ENCODE measurements at regions not wholly inside any gene's neighbourhood (a gene's known extent, or its start where the extent isn't known, plus 50 kb on each side); places are given as distances from the start of the nearest gene placed in this dataset.
"Not testable (repeated sequence)": the region's sequence is repeated elsewhere in the genome, so short reads cannot be mapped to it uniquely, and the experiment has no call there.

DNA sequence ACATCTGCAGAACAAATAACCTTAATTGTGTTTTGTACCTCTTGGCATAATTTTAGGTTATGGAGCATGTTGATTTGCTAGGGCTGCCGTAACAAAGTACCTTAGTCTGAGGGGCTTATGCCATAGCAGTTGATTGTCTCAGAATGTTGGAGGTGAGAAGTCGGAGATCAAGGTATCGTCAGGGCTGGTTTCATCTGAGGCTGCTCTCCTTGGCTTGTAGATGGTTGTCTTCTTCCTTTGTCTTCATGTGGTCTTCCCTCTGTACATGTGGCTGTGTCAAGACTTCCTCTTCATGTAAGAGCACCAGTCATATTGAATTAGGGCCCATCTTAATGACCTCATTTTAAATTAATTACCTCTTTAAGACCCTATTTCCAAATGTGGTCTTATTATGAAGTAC, 64.4 kb upstream of the PTHLH start:
- FAIRE-seq (no peak), DNase-seq (ENCODE audit: insufficient read length) (no peak)
- TF ChIP-seq POLR2A (IDR thresholded peaks at IDR 0.05; ENCODE audit: low read depth, low read length): no peak
- TF ChIP-seq TAF1 (IDR thresholded peaks at IDR 0.05; ENCODE audit: borderline replicate concordance, low read depth, low read length): no peak
- no peak for TF ChIP-seq POLR2AphosphoS5 (IDR thresholded peaks at IDR 0.05; ENCODE audit: low read depth, low read length)

DNA sequence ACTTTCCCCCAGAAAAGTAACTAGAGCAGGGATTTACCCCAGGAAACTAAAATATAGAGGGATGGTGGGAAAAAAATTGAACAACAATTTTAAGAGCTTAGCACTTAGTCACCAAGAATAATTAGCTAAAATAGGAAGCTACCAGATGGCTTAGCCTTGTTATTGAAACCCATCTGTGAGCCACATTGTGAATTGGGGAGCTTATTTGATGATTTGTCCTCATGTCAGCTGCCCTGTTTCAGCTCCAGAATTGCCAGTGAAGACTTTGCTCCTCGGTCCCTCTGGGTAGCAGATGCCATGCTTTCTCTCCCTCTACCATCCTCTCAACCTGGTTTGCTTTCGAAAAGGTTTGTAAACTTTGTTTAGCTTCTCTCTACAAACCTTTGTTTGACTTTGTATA, 67.7 kb upstream of the PTHLH start:
- FAIRE-seq (no peak), DNase-seq (ENCODE audit: insufficient read length) (no peak)
- TF ChIP-seq TAF1 (IDR thresholded peaks at IDR 0.05; ENCODE audit: borderline replicate concordance, low read depth, low read length) (no peak), POLR2AphosphoS5 (IDR thresholded peaks at IDR 0.05; ENCODE audit: low read depth, low read length) (no peak), POLR2A (IDR thresholded peaks at IDR 0.05; ENCODE audit: low read depth, low read length) (no peak)

DNA sequence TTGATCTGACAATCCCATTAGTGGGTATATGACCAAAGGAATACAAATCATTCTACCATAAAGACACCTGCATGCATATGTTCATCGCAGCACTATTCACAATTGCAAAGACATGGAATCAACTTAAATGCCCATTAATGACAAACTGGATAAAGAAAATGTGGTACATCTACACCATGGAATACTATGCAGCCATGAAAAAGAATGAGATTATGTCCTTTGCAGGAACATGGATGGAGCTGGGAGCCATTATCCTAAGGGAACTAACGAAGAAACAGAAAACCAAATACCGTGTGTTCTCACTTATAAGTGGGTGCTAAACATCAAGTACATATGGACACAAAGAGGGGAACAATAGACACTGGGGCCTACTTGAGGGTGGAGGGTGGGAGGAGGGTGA, 74.1 kb upstream of the PTHLH start:
- not testable (repeated sequence) for FAIRE-seq; DNase-seq (ENCODE audit: insufficient read length)

DNA sequence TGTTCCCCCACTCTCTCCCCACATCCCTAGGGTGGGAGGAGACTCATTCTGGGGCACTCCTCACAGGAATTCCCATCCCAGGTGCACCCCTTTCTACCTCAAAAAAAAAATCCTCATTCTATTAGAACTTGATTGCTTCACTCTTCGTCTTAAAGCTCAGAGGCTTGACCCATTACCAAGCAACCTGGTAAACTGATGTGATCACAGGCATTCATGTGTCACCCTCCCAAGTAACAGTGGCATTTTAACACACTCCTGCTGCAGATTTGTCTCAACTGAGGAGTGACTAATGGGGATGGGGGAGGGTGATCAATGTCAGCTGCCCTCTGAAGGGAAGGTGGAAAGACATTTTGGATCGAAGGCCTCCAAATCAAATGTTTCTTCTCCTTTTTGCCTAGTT, 78.1 kb upstream of the PTHLH start:
- FAIRE-seq (no peak), DNase-seq (ENCODE audit: insufficient read length) (no peak)
- no peak for TF ChIP-seq TAF1 (IDR thresholded peaks at IDR 0.05; ENCODE audit: borderline replicate concordance, low read depth, low read length)
- no peak for TF ChIP-seq POLR2A (IDR thresholded peaks at IDR 0.05; ENCODE audit: low read depth, low read length)
- TF ChIP-seq POLR2AphosphoS5 (IDR thresholded peaks at IDR 0.05; ENCODE audit: low read depth, low read length): no peak

DNA sequence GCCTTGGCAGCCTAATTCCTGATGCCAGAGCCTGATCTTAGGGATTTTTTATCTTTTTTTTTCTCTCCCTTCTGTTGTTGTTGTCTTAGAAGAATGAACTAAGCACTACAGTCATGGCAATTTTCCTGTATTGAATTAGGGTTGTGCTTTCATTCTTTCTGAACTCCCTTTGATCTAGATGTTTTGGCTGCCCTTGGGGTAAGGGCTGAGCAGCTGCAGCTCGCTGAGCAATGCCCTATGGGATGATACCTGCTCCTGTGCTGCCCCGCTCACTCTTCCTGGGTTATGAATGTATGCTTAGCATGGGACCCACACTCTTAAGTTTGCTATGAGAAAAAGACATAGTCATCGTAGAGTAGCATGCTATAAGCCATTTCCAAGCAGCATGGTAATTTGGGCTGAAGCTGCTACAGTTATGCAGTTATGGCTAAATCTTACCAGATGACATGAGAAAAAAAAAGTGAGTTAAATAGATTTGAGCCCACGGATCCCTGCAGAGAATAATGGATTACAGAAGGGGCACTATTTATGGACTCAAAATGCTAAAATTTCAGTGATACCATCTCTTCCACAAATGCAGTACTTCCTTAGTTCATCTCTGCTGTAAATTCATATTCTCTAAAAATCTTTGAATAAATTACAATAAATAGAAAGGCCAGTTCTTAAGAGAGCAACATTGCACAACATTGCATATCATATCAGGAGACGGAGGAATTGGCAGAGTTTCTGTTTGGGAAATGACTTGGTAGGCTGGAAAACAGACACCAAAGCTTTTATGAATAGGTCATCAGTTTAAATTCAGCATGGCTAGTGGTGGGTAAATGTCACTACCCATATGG, 79.2 kb upstream of the PTHLH start:
- FAIRE-seq (no peak), DNase-seq (ENCODE audit: insufficient read length) (no peak)
- TF ChIP-seq POLR2AphosphoS5 (IDR thresholded peaks at IDR 0.05; ENCODE audit: low read depth, low read length): no peak
- no peak for TF ChIP-seq POLR2A (IDR thresholded peaks at IDR 0.05; ENCODE audit: low read depth, low read length)
- no peak for TF ChIP-seq TAF1 (IDR thresholded peaks at IDR 0.05; ENCODE audit: borderline replicate concordance, low read depth, low read length)

DNA sequence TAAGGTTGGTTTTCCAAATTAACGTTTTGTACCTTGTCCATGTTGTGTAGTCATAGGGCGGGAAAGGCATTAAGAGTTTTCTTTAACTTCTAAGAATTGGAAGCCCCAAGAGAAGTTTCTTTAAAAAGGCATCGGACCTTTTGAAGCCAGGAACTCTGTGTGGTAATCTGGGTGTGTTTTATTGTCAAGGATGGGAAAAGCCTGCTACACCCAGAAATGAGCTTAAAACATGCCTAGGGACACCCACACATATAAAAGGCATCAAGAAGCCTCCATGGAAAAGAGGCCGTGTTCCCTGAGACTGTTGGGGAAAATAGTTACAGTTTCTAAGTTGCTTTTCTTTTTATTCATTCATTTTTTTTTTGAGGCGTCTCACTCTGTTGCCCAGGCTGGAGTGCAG, 81.0 kb upstream of the PTHLH start:
- TF ChIP-seq POLR2A (IDR thresholded peaks at IDR 0.05; ENCODE audit: low read depth, low read length): no peak
- TF ChIP-seq POLR2AphosphoS5 (IDR thresholded peaks at IDR 0.05; ENCODE audit: low read depth, low read length): no peak
- no peak for TF ChIP-seq TAF1 (IDR thresholded peaks at IDR 0.05; ENCODE audit: borderline replicate concordance, low read depth, low read length)
- FAIRE-seq: no peak
- no peak for DNase-seq (ENCODE audit: insufficient read length)

DNA sequence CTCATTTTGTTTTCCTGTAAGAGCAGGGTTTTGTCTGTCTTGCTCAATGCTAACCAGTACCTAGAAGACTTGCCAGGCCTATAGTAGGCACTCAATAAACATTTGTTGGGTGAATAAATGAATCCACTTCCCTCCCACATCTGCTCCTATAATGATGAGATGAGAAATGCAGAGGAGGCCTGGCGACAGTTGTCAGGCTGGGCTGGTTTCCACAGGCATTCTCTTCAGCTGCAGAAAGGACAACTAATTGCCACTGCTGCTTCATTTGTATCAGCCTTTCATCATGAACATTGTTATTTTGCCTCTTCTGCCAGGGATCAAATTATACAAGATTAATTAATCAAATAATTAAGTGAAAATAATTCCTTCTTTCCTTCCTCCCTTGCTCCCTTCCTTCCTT, 82.0 kb upstream of the PTHLH start:
- TF ChIP-seq POLR2A (IDR thresholded peaks at IDR 0.05; ENCODE audit: low read depth, low read length) (no peak), TAF1 (IDR thresholded peaks at IDR 0.05; ENCODE audit: borderline replicate concordance, low read depth, low read length) (no peak), POLR2AphosphoS5 (IDR thresholded peaks at IDR 0.05; ENCODE audit: low read depth, low read length) (no peak)
- FAIRE-seq: no peak
- no peak for DNase-seq (ENCODE audit: insufficient read length)

DNA sequence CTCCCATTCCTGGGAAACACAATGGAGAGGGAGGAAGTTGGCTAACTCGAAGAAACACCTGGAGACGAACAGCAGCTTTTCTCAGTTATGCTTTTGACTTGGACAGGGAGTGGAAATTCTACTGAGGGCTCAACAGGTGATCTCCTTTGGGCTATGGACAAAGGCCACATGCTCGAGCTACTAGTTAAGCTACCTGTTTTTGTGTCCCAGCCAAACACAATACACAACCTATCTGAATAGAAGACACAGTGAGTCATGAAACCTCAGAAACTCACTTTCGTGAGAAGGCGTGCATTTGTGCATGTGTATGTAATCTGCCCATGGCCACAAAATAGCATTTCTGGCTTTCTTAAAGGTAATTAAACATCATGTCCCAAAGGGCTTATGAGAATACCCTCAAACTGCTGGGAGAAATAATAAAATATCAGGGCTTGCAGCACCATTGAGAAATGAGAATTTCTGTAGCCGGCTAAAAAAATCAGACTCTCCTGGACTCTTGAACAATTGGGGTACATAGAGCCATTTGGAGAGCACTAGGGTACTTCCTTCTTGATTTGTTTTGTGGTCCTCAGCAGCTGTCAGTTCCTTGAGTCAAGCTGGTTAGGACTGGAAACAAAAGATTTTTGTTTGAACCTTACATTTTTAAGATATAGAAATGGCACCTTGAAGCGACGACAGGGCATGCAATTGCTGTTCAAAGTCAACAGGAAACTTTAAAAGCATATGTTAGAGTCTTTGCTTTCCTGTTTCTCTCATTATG, 85.5 kb upstream of the PTHLH start:
- FAIRE-seq: no peak
- TF ChIP-seq POLR2AphosphoS5 (IDR thresholded peaks at IDR 0.05; ENCODE audit: low read depth, low read length) (no peak), TAF1 (IDR thresholded peaks at IDR 0.05; ENCODE audit: borderline replicate concordance, low read depth, low read length) (no peak), POLR2A (IDR thresholded peaks at IDR 0.05; ENCODE audit: low read depth, low read length) (no peak)

DNA sequence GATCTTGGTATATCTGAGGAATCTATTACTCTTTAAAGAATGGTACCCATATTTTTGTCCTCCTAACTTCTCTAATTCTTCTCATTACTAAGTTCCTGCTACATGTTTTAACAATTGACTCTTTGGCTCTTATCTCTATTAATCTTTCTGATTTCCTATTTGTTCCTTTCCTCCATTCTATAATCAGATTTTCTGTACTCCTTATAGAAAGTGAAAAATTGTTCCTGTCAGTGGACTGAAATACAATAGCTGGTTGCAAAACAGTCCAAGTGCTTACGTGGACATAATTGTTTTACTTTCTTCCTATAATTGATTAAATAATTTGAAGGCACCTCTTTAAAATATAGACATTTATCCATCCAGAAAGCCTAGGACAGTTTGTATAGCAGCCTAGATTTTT, 86.7 kb upstream of the PTHLH start:
- FAIRE-seq (no peak), DNase-seq (ENCODE audit: insufficient read length) (no peak)
- TF ChIP-seq TAF1 (IDR thresholded peaks at IDR 0.05; ENCODE audit: borderline replicate concordance, low read depth, low read length): no peak
- TF ChIP-seq POLR2A (IDR thresholded peaks at IDR 0.05; ENCODE audit: low read depth, low read length): no peak
- no peak for TF ChIP-seq POLR2AphosphoS5 (IDR thresholded peaks at IDR 0.05; ENCODE audit: low read depth, low read length)

More for the DNA sequence above, 85.5 kb upstream of the PTHLH start:
- DNase-seq (ENCODE audit: insufficient read length): no peak

DNA sequence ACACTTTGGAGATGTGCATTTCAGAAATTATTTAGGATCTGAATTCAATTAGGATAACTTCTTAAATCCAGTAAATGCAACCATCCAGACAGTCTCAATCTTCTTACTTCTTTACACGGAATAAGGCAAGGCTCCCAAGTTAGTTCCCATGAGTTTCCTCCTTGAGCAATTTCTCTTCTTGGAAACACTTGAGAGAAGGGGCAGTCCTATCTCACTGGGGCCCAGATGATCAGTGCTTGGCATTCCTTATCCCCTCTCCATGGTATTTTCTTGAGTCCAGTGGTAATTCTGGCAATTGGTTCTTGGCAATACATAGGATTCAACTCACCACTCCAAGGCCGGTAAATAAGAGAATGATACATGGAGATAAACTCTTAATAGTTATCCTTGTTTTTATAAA, 87.1 kb upstream of the PTHLH start:
- DNase-seq (ENCODE audit: insufficient read length) (no peak), FAIRE-seq (no peak)
- TF ChIP-seq POLR2A (IDR thresholded peaks at IDR 0.05; ENCODE audit: low read depth, low read length) (no peak), POLR2AphosphoS5 (IDR thresholded peaks at IDR 0.05; ENCODE audit: low read depth, low read length) (no peak), TAF1 (IDR thresholded peaks at IDR 0.05; ENCODE audit: borderline replicate concordance, low read depth, low read length) (no peak)

DNA sequence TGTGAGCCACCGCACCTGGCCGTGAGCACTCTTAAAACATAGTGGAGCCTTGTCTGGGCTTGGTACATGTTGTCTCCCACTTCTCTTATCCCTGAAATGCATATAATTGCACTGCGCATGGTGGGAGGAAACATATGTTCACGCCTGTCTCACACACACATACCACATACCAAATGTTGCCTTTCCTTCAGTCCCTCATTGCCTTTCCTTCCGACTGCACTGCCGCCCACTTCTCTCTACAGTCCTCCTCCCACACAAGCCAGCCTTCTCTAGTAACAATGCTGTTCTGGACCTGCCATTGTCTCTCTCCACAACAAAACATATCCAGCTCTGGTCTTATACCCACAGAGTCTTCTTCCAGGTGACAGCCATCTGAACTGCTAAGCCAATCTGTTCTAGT, 88.3 kb upstream of the PTHLH start:
- no peak for FAIRE-seq
- DNase-seq (ENCODE audit: insufficient read length): no peak
- TF ChIP-seq POLR2AphosphoS5 (IDR thresholded peaks at IDR 0.05; ENCODE audit: low read depth, low read length) (no peak), POLR2A (IDR thresholded peaks at IDR 0.05; ENCODE audit: low read depth, low read length) (no peak), TAF1 (IDR thresholded peaks at IDR 0.05; ENCODE audit: borderline replicate concordance, low read depth, low read length) (no peak)

DNA sequence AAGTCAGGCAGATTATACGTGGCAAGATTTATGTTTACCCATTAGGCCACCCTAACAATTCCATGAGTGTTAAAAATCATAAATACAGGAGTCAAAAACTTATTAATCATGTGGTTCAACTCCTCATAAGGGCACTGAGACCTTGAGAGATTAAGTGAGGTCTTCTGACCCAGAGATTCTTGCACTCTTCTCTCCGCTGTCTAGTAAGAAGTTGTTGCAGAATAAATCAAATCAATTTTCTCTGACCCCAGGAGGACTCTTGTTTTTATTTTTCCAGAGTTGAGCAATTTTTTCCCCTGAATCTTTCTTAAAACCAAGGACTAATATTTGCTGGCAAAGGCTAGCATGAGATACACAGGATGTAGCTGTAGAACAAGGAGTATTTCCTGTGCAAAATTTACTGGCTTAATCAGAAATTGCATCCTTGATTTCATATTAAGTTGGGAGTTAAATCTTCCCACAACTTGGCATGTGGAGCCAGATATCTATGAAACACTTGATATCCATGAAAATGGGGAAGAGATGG, 90.9 kb upstream of the PTHLH start:
- TF ChIP-seq POLR2AphosphoS5 (IDR thresholded peaks at IDR 0.05; ENCODE audit: low read depth, low read length) (no peak), TAF1 (IDR thresholded peaks at IDR 0.05; ENCODE audit: borderline replicate concordance, low read depth, low read length) (no peak), POLR2A (IDR thresholded peaks at IDR 0.05; ENCODE audit: low read depth, low read length) (no peak)
- FAIRE-seq: no peak
- DNase-seq (ENCODE audit: insufficient read length): no peak
